ENCODE measurements at regions not wholly inside any gene's neighbourhood (a gene's known extent, or its start where the extent isn't known, plus 50 kb on each side); places are given as distances from the start of the nearest gene placed in this dataset.
"Not testable (repeated sequence)": the region's sequence is repeated elsewhere in the genome, so short reads cannot be mapped to it uniquely, and the experiment has no call there.

DNA sequence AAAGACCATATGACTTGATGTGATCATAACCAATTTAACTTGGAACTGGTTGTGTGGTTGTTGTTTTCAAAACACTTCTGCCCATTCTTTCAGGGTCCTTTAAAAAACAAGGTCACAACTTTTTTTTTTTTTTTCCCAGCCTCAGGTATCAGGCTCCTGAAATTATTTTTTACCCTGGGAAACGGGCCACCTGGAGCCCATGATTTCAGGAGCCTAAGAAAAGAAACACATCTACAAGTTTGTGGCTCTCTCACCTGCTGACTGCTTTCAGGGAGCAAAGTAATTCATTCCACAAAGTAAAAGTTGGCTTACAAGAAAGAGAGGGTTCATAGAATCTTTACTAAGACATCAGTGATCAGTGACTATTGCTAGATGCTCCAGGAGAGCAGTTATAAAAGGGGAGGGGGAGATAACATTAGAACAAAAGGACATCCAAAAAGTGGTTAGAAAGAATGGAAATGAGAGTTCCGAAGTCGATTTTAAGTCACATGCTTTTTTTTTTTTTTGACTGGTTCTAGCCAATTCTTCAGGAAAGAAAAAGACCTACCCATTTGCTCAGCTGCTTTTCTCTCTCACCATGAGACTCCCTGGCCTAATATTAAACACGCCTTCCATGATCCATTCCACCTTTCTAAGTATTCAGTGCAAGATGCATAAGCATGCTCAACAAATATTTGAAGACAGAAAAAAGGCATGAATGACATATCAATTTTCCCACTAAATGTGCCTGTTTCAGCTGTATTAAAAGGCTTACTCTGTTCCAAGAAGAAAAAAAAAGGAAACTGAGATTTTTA is 267.3 kb downstream of the LRATD1 start:
- Histone ChIP-seq H3K9me3 (no peaks in the 10 kb centered on the region), H3K4me3 (no peak overlapping the region), H3K27ac (no peak overlapping the region), H3K36me3 (no peaks in the 10 kb centered on the region), H3K4me1 (no peaks in the 10 kb centered on the region), H3K27me3 (no peaks in the 10 kb centered on the region)
- ATAC-seq (no peak), DNase-seq (no peak)
- intact Hi-C loops (cut with DNase I): no loop called here
- 58% methylated on average over 4 of the region's 4 CpGs for WGBS (ENCODE audit: insufficient coverage, low coverage, low lambda C conversion rate, missing lambda C conversion rate)
- TF ChIP-seq, protein P1, sequence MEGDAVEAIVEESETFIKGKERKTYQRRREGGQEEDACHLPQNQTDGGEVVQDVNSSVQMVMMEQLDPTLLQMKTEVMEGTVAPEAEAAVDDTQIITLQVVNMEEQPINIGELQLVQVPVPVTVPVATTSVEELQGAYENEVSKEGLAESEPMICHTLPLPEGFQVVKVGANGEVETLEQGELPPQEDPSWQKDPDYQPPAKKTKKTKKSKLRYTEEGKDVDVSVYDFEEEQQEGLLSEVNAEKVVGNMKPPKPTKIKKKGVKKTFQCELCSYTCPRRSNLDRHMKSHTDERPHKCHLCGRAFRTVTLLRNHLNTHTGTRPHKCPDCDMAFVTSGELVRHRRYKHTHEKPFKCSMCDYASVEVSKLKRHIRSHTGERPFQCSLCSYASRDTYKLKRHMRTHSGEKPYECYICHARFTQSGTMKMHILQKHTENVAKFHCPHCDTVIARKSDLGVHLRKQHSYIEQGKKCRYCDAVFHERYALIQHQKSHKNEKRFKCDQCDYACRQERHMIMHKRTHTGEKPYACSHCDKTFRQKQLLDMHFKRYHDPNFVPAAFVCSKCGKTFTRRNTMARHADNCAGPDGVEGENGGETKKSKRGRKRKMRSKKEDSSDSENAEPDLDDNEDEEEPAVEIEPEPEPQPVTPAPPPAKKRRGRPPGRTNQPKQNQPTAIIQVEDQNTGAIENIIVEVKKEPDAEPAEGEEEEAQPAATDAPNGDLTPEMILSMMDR (IDR thresholded peaks at IDR 0.05): no peak
- TF ChIP-seq POLR2A (IDR thresholded peaks at IDR 0.05): no peak

- Histone ChIP-seq H3K36me3 (no peaks in the 10 kb centered on the region), H3K27me3 (no peaks in the 10 kb centered on the region), H3K27ac (no peak overlapping the region), H3K9me3 (no peaks in the 10 kb centered on the region), H3K4me3 (no peak overlapping the region), H3K4me1 (no peaks in the 10 kb centered on the region)
- ATAC-seq (no peak), DNase-seq (no peak)
- TF ChIP-seq POLR2A (IDR thresholded peaks at IDR 0.05): no peak
- TF ChIP-seq, protein P1 (IDR thresholded peaks at IDR 0.05): no peak
- WGBS (ENCODE audit: insufficient coverage, low coverage, low lambda C conversion rate, missing lambda C conversion rate): 85% methylated on average over 2 of the region's 3 CpGs
- intact Hi-C loops (cut with DNase I): no loop called here
These were observed 269.2 kb downstream of the LRATD1 start for GRCh38 chr2:14901737-14902136.

DNA sequence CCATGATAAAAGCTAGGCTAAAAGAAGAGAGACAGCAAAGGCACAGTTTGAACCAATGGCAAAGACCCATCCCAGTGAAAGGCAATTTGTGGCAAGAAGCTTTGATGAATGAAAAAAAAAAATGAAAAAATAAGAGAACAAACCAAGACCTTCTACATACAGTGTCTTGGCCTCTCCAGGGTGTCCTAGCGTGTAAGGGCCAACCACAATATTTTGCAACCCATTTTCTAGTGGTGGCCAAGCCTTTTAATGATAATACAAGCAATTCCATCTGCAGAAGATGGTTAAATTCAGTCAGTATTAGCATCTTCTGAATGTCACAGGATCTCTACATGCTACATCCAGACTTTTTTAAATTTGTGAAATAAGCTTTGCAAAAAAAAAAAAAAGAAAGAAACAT is 270.4 kb downstream of the LRATD1 start:
- ATAC-seq (no peak), DNase-seq (no peak)
- Histone ChIP-seq H3K27ac (no peak overlapping the region), H3K36me3 (no peaks in the 10 kb centered on the region), H3K27me3 (no peaks in the 10 kb centered on the region), H3K9me3 (no peaks in the 10 kb centered on the region), H3K4me1 (no peaks in the 10 kb centered on the region), H3K4me3 (no peak overlapping the region)
- 57% methylated on average over 1 of the region's 1 CpG for WGBS (ENCODE audit: insufficient coverage, low coverage, low lambda C conversion rate, missing lambda C conversion rate)
- intact Hi-C loops (cut with DNase I): no loop called here
- TF ChIP-seq, protein P1 (IDR thresholded peaks at IDR 0.05): no peak
- TF ChIP-seq POLR2A (IDR thresholded peaks at IDR 0.05): no peak

- Histone ChIP-seq H3K4me3 (no peak overlapping the region), H3K4me1 (no peaks in the 10 kb centered on the region), H3K27ac (no peak overlapping the region), H3K9me3 (no peaks in the 10 kb centered on the region), H3K36me3 (no peaks in the 10 kb centered on the region), H3K27me3 (no peaks in the 10 kb centered on the region)
- DNase-seq: peak; percentile 40 to 60 (median 58)
- intact Hi-C loops (cut with DNase I): no loop called here
- ATAC-seq: peak; percentile 73 to 93 (median 80)
- 40% methylated on average over 14 of the region's 15 CpGs for WGBS (ENCODE audit: insufficient coverage, low coverage, low lambda C conversion rate, missing lambda C conversion rate)
- TF ChIP-seq, protein P1 (IDR thresholded peaks at IDR 0.05): peak; percentile 28 to 80 (median 55)
- TF ChIP-seq POLR2A (IDR thresholded peaks at IDR 0.05): no peak
These were observed 271.3 kb downstream of the LRATD1 start for GRCh38 chr2:14903709-14904374.

DNA sequence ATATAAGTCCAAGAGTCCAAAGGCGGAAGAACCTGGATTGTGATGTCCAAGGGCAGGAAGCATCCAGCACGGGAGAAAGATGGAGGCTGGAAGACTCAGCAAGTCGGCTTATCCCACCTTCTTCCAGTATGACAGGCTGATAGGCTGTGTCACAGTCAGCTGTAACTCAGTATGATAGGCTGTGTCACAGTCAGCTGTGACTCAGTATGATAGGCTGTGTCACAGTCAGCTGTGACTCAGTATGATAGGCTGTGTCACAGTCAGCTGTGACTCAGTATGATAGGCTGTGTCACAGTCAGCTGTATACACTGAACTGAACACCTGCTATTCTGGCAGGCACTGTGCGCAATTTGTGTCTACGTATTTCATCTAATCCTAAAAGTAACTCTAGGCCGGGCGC is 271.9 kb downstream of the LRATD1 start:
- ATAC-seq; H3K4me3 ChIP-seq; intact Hi-C loops (cut with DNase I); H3K27ac ChIP-seq; H3K9me3 ChIP-seq; H3K4me1 ChIP-seq; H3K36me3 ChIP-seq; DNase-seq; H3K27me3 ChIP-seq: not testable (repeated sequence)
- 76% methylated on average over 4 of the region's 7 CpGs for WGBS (ENCODE audit: insufficient coverage, low coverage, low lambda C conversion rate, missing lambda C conversion rate)
